GM21528 (cell line): ENCODE measurements at regions not wholly inside any gene's neighbourhood (a gene's known extent, or its start where the extent isn't known, plus 50 kb on each side); places are given as distances from the start of the nearest gene placed in this dataset.
"Not testable (repeated sequence)": the region's sequence is repeated elsewhere in the genome, so short reads cannot be mapped to it uniquely, and the experiment has no call there.

ENCODE experiments used
- ATAC-seq: cut with Tn5 transposase; IDR thresholded peaks from one replicate; pipeline ENCODE4 v1.9.1; 2021; ENCODE audit warnings: mild to moderate bottlenecking, moderate library complexity; ENCODE audit not compliant: unreplicated experiment, low FRiP score

DNA sequence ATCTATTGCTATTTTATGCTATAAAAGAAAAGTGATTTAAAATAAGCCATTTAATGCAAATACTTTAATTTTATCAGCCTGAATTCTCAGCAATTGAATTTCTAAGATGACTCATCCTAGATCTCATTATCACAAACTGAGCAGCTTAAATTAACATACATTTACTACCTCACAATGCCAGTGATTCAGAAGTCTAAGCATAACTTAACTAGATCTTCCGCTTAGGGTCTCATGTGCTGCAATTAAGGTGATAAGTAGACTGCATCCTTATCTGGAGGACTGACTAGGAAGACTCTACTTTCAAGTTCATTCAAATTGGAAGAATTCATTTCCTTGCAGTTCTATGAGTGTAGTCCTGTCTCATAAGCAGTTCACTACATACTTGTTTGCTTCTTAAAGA is 286.6 kb downstream of the COL11A1 start:
- ATAC-seq: no peak

DNA sequence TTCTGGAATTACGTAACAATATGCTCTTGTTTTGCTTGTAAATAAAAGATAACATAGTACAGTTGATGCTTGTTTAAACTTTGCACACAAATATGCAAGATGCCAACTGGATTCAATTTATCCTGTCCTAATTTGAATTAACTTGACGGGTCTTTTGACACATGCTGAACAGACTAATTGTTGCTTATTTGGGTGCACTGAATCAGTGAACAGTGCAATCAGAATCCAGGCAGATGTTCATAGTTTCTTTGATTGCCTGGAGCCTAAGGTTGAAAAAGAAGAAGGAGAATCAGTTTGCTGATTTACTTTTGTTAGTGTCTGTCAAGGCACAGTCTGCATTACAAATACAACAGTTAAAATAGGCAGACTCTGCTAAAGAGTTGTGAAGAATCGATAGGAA is 307.9 kb downstream of the COL11A1 start:
- no peak for ATAC-seq

- no peak for ATAC-seq
Observed at GRCh38 chr1:102799496-102799895, 308.8 kb downstream of the COL11A1 start.

- ATAC-seq: no peak
Observed at GRCh38 chr1:102798718-102799117, 309.6 kb downstream of the COL11A1 start.

DNA sequence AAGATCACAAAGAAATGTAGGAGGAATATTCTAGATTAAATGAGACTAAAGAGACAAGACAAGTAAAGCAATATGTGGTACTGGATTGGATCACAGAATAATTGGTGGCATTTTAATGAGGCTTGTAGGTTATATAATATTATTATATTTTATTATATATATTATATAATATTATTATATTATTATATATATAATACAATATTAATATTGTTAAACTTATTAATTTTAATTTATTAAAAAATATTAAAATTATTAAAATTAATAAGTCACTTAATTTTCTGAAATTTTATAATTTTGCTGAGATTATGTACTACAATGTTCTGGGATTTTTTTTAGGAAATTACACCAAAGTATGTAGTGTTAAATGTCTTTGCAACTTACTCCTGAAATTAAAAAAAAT is 311.9 kb downstream of the COL11A1 start:
- ATAC-seq: no peak

GRCh38 chr1:102790997-102791396 is 317.3 kb downstream of the COL11A1 start:
- ATAC-seq: no peak

- not testable (repeated sequence) for ATAC-seq
Observed at GRCh38 chr1:102789951-102790350, 318.4 kb downstream of the COL11A1 start.

DNA sequence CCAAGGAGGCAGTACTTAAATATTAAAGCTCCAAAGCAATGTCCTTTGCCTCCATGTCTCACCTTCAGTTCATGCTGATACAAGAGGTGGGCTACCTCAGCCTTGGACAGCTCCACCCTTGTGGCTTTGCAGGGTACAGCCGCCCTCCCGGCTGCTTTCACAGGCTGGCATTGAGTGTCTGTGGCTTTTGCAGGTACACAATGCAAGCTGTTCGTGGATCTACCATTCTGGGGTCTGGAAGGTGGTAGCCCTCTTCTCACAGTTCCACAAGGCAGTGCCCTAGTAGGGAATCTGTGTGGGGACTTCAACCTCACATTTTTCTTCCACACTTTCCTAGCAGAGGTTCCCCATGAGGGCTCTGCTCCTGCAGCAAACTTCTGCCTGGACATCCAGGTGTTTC is 324.8 kb downstream of the COL11A1 start:
- ATAC-seq: no peak

DNA sequence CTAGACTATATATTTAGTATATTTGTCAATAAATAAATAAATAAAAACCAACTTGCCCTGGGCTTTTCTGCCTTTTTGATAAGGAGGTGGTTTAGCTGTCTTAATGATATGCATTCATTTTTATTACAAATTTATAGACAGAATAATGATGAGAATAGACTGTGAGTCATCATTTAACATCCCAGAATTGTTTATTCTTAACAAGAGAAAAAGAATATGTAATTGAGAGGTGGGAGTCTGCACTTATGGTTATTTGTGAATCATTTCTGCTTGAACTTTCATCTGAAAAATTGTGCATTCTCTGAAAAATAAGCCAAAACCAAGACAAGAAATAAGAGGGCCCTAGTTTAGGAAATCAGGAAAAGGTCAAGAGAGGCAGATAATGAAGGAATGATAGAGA is 326.2 kb downstream of the COL11A1 start:
- no peak for ATAC-seq

DNA sequence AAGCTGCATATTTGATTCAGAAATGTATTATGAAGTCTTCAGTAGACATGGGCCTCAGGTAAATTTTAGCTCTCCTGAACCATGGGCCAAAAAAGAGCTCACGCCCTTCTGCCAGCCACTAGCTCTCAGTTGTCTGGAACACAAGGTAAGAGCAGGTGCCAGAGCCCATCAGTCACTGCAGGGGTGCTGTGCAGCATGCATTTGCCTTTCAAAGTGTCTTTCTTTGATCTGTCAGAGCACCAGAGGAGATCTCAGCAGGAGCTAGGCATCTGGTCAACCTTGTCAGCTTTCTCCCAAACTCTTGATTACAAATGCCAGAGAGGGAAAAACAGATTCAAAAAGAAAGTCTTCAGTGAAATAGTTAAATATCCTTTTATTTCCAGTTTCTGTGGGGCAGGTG is 332.3 kb downstream of the COL11A1 start:
- no peak for ATAC-seq

DNA sequence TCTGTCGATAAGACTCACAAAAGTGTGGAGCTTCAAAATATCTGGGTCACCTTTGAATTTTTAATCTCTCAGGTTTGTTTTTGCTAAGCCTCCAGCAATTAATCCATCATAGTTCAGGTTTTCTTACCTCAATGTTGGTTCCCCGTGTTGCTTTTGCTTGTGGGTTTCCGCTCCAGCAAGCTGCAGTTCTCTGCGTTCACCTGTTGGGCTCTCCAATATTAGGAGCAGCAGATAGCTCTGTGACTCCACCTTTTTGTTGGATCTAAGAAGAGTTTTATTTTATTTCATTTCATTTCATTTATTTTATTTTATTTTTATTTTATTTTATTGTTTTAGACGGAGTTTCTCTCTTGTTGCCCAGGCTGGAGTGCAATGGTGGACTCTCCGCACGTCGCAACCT is 335.5 kb downstream of the COL11A1 start:
- no peak for ATAC-seq

DNA sequence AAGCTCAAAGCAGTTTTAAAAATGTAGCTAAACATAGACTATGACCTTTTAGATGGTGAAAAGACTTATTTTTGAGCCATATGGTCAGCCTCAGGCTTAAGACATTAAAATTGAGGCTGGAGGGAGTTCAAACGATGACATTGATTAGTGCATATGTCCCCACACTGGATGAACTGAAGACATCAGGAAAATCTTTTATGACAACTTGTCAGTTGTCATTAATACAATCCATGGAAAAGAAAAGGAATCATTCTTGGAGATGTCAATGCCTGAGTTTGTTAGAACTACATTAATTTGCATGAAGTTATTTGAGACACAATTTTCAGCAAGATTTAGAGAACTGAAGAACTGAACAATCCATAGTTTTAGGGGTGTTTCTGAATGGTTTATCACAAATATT is 349.9 kb downstream of the COL11A1 start:
- ATAC-seq: no peak

GRCh38 chr1:102757363-102757762 is 351.0 kb downstream of the COL11A1 start:
- no peak for ATAC-seq

DNA sequence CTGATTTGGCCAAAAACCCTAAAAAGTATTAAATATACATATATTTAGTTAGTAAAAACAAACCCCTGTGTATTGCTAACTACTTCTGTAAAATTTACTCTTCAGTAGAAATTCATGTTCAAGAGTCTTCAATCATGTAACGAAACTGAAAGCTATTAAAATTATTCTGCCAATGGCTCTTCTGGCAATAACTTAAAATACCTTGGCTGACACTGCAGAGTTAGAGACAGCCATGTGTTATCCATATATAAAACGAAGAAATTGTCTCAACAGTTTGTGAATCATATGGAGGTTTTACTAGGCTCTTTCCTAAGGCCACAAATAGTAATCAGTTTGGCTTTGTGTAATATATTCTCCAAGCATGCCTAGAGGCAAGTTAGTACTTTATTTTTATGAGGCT is 357.2 kb downstream of the COL11A1 start:
- ATAC-seq: no peak

DNA sequence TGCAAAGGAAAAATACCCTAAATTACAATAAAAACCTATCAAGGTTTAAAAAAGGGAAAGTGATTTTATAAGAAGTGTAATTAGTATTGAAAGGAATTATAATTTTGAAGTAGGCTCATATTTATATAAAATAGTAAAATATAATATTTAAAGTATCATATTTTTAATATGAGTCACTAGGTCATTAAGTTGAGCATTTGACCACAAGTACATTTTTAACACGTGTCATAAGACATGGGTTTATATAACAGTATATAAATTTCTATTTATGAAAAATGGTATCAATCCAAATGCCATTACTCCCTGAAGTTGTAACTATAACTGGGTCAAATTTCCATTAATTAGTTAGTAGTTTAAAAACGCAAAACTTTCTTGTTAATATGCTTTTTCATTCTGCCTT is 365.9 kb downstream of the COL11A1 start:
- ATAC-seq: no peak

DNA sequence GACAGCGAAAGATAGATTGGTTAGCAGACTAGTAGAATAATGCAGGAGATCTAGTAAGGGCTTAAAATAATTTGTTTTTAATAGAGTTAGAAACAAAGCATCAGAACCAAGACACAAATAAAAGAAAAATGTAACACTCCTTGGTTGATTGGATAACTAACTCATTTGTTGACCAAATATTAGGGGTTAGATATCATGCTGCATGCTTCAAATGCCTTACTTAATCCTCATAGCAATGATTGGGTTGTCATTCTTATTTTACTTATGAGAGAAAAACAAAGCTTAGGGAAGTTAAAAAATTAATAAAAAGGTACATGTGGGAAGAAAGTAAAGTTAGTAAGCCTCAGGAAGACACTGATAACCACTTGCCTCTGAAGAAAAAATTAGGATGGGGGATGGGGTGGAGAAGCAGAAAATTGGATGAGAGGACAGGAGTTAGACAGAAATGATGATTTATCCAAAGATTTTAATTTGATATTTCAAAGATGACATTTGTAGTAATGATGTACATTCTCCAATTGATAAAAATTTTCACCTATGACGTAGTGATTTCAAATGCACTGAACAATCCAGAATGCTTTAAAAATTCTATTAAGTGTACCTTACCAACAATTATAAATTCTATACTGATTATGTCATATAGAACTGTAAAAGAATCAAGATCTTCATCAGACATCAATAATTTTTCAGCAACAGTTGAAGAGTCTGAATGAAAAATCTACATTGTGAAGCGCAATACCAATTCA is 374.7 kb downstream of the COL11A1 start:
- no peak for ATAC-seq

DNA sequence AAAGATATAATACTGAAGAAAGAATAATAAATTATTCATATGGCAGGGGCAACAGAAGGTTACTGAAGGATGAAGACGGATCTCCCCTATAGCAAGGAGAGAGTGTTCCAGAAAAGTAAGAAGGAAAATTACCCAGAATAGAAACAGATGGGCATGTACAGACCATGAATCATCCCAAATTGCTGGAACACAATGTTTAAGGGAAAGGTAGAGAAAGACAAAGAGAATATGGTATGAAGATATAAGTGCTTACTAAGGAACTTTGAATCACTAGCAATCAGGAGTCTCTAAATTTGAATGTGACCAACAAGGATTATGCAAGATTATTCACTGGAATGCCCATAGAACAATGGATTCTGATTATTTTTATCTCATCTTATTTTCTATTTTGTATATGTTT is 375.4 kb downstream of the COL11A1 start:
- no peak for ATAC-seq

DNA sequence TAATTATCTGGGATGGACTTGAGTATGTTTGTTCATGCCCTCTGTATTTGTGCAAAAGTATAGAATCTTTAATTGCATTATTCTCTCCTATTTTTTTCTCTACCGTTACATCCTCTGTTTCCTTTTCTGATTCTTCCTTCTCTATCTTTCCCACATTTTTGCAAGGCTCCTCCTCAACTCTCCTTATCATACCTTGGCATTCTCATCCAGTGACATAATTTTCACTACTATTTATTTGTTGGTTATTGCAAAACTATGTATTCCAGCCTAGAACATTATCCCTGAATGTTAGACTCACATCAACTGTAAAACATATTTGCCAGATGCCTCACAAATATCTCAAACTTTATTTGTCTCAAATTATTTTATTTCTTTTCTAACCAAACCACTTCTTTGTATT is 381.9 kb downstream of the COL11A1 start:
- no peak for ATAC-seq

DNA sequence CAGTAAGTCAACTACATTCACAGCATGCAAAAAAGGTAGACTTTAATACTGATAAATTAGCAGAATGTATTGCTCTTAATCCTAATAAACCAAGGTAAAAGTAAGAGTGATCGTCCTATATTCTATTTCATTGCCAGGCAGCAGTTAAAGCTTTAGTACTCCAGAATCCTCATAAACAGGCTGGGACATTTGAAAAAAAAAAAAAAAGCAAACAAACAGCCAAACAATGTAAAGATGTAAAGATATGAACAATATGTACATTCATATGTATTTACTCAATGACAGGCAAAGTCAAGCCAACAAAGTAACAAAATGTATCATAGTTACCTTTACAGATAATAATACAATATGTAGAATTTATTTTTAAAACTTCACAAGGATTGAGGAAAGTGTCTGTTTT is 383.6 kb downstream of the COL11A1 start:
- no peak for ATAC-seq

DNA sequence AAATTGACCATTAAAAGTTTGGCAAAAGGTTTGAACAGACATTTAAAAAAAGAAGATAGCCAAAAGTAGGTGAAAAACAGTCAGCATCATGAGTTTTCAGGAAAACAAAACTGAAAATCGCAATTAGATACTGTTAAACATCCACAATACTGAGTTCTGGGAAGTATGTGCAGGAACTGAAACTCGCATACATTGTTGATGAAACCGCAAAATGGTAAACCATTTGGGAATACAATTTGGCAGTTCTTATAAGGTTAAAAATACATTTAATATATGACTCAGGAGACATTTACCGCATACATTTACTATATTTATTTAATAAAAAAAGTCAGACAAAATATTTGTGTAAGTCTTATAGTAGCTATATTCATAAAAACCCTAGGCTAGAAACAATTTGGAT is 393.2 kb downstream of the COL11A1 start:
- ATAC-seq: no peak

DNA sequence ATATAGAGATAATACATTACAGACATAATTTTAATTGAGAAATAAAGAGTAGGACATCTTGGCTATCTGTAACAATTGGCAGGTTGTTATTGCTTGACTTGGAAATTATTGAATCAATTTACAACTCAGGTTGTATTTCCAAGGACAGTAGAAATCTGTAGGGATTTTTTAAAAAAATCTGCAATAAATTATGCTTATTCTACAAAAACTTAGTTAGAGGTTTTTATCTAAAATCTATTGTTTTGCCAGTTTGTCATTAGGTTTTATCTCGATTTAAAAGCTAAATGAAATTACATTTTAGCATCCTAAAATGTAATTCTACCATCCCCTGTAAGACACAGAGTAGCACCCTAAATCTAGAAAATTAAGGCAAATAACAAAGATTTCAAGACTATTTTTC is 408.8 kb downstream of the COL11A1 start:
- no peak for ATAC-seq

- no peak for ATAC-seq
Observed at GRCh38 chr1:102693345-102693744, 415.0 kb downstream of the COL11A1 start.

- ATAC-seq: no peak
Observed at GRCh38 chr1:102691592-102692090, 416.7 kb downstream of the COL11A1 start.
